Panc1 (cell line): ENCODE measurements at regions not wholly inside any gene's neighbourhood (a gene's known extent, or its start where the extent isn't known, plus 50 kb on each side); places are given as distances from the start of the nearest gene placed in this dataset.

Source experiments
- POLR2AphosphoS5 ChIP-seq: IDR thresholded peaks from 2 replicates; pipeline ENCODE4 v1.6.1; 2012; ENCODE audit warnings: mild to moderate bottlenecking, low read depth, low read length, moderate library complexity
- REST ChIP-seq, 2 experiments: IDR thresholded peaks; 2 replicates each; pipeline ENCODE4 v1.6.1; 2011 to 2012; ENCODE audit warnings: low read depth in 2 of 2, control low read depth in 1 of 2, low read length in 1 of 2, mild to moderate bottlenecking in 1 of 2, moderate library complexity in 1 of 2; ENCODE audit not compliant: insufficient read depth in 1 of 2
- SIN3A ChIP-seq: IDR thresholded peaks from 2 replicates; pipeline ENCODE4 v1.6.1; 2012; ENCODE audit warnings: low read depth, mild to moderate bottlenecking, low read length, moderate library complexity, borderline replicate concordance; ENCODE audit not compliant: insufficient read depth
- TF ChIP-seq, protein P1 (sequence below): fragments of 450-650 bp; IDR thresholded peaks from 2 replicates; pipeline ENCODE4 v1.5.1; 2017; ENCODE audit warnings: mild to moderate bottlenecking

DNA sequence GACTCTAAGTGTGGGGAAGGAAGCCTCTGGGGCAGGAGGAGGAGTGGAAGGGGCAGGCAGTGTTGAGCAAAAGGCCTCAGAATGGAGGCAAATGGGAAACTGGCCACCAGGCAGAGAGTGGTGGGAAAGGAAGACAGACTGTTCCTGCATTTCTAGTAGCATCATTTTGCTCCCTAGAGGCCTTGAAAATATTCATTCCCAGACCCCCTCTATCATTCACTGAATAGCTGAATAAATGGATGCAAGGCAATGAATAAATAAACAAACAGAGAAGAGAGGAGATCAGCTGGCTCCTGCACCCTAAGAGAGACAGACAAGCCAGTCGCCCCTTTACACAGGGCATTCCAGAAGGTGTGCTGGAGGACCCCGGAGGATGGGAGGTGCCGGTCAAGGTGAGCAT, 511.9 kb downstream of the BCOR start:
- TF ChIP-seq, protein P1, sequence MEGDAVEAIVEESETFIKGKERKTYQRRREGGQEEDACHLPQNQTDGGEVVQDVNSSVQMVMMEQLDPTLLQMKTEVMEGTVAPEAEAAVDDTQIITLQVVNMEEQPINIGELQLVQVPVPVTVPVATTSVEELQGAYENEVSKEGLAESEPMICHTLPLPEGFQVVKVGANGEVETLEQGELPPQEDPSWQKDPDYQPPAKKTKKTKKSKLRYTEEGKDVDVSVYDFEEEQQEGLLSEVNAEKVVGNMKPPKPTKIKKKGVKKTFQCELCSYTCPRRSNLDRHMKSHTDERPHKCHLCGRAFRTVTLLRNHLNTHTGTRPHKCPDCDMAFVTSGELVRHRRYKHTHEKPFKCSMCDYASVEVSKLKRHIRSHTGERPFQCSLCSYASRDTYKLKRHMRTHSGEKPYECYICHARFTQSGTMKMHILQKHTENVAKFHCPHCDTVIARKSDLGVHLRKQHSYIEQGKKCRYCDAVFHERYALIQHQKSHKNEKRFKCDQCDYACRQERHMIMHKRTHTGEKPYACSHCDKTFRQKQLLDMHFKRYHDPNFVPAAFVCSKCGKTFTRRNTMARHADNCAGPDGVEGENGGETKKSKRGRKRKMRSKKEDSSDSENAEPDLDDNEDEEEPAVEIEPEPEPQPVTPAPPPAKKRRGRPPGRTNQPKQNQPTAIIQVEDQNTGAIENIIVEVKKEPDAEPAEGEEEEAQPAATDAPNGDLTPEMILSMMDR = no peak
- no peak for TF ChIP-seq POLR2AphosphoS5
- no peak for TF ChIP-seq REST (IDR thresholded peaks at IDR 0.05; ENCODE audit: insufficient read depth in 1 of 2, low read depth in 2 of 2, low read length in 1 of 2)
- no peak for TF ChIP-seq SIN3A
